ENCODE measurements at regions not wholly inside any gene's neighbourhood (a gene's known extent, or its start where the extent isn't known, plus 50 kb on each side); places are given as distances from the start of the nearest gene placed in this dataset.

GRCh38 chr10:120982507-120982906 lies 131.3 kb downstream of the WDR11 start:
- H3K4me2 ChIP-seq (ENCODE audit: control insufficient read depth, insufficient read depth) = no peak overlapping the region
- no peaks in the 10 kb centered on the region for H3K4me1 ChIP-seq (ENCODE audit: control insufficient read depth, insufficient read depth, low read length)
- H3K27me3 ChIP-seq (replicated peaks in 1 of 2; ENCODE audit: control insufficient read depth in 2 of 2, insufficient read depth in 2 of 2, low read length in 1 of 2) = peaks cover 0 to 9% of the 10 kb centered on the region in 2 experiments; a peak in 2 of 4 replicates
- H3K79me2 ChIP-seq (ENCODE audit: control insufficient read depth, insufficient read depth, low read length) = no peaks in the 10 kb centered on the region
- intact Hi-C loops (cut with micrococcal nuclease; ENCODE audit: unreplicated experiment) = no loop called here
- FAIRE-seq = no peak
- RAD21 ChIA-PET (ENCODE audit: unreplicated experiment) = no interaction called here
- 21% methylated on average over 3 of the region's 3 CpGs for WGBS (ENCODE audit: insufficient coverage, insufficient replicate concordance, low lambda C conversion rate, missing lambda C conversion rate)
- no peaks in the 10 kb centered on the region for H4K20me1 ChIP-seq (ENCODE audit: control insufficient read depth, insufficient read depth)
- H3K27ac ChIP-seq (ENCODE audit: control insufficient read depth, insufficient read depth) = no peak overlapping the region
- H3K9ac ChIP-seq (ENCODE audit: control insufficient read depth, insufficient read depth, low read length) = no peak overlapping the region
- H2AFZ ChIP-seq (ENCODE audit: control insufficient read depth, low read depth, low read length) = no peak overlapping the region
- CTCF ChIA-PET = no interaction called here
- no peak for DNase-seq (ENCODE audit: low read depth, low spot score)
- in situ Hi-C loops (cut with MboI) = no loop called here
- ATAC-seq = no peak
- no TSS peak for BruUV-seq (replicated peaks)
- SMC1A ChIA-PET (ENCODE audit: uncharacterized antibody, unreplicated experiment) = no interaction called here
- H3K9me3 ChIP-seq (replicated peaks; ENCODE audit: control insufficient read depth, insufficient read depth, low read length) = no peaks in the 10 kb centered on the region; the same call in 2 of the 3 replicates
- H3K36me3 ChIP-seq (ENCODE audit: control insufficient read depth in 2 of 2, insufficient read depth in 2 of 2, low read length in 1 of 2) = no peaks in the 10 kb centered on the region
- POLR2A ChIA-PET = no interaction called here
- H3K4me3 ChIP-seq = no peak overlapping the region
- TF ChIP-seq YBX1 (IDR thresholded peaks at IDR 0.05) = no peak
- no peak for TF ChIP-seq RBBP5 (conservative IDR thresholded peaks at IDR 0.05)
- TF ChIP-seq BCL11A (IDR thresholded peaks at IDR 0.05; ENCODE audit: low read depth, low read length) = no peak
- TF ChIP-seq CEBPZ (IDR thresholded peaks at IDR 0.05; ENCODE audit: low read depth, low read length) = no peak
- no peak for TF ChIP-seq WRNIP1 (IDR thresholded peaks at IDR 0.05; ENCODE audit: borderline replicate concordance, low read depth, low read length)
- TF ChIP-seq BCLAF1 (IDR thresholded peaks at IDR 0.05) = no peak
- no peak for TF ChIP-seq TCF7 (IDR thresholded peaks at IDR 0.05; ENCODE audit: borderline replicate concordance)
- TF ChIP-seq TCF12 (IDR thresholded peaks at IDR 0.05; ENCODE audit: low read depth, low read length) = no peak
- no peak for TF ChIP-seq ATF2 (IDR thresholded peaks at IDR 0.05; ENCODE audit: low read length)
- no peak for TF ChIP-seq MTA3 (IDR thresholded peaks at IDR 0.05; ENCODE audit: borderline replicate concordance, low read length)
- TF ChIP-seq RELB (IDR thresholded peaks at IDR 0.05; ENCODE audit: low read depth) = no peak
- TF ChIP-seq ASH2L (IDR thresholded peaks at IDR 0.05; ENCODE audit: borderline replicate concordance, low read depth) = no peak

Measured in GM12878 (cell line).